GM13977 (cell line): ENCODE measurements at regions not wholly inside any gene's neighbourhood (a gene's known extent, or its start where the extent isn't known, plus 50 kb on each side); places are given as distances from the start of the nearest gene placed in this dataset.
A peak's percentile ranks its signal among the peaks of the same experiment; 100 is the strongest.

Source experiments
- DNase-seq: peaks from one replicate; pipeline ENCODE4 v3.0.0; 2012; ENCODE audit warnings: low spot score
- in situ Hi-C: fragments of 300-500 bp; cut with MboI; formaldehyde crosslinking; loops from one replicate; pipeline ENCODE4 v1.12.0; 2022; ENCODE audit warnings: low sequenced_read_pairs, low pct_unique_long_range_greater_than_20kb, mixed read lengths, inconsistent platforms; ENCODE audit not compliant: unreplicated experiment
- TF ChIP-seq, protein P1 (sequence below): IDR thresholded peaks from 2 replicates; pipeline ENCODE4 v1.5.1; 2012; ENCODE audit warnings: mild to moderate bottlenecking, control low read depth; ENCODE audit not compliant: insufficient read depth; ENCODE audit errors: extremely low read depth, missing control alignments

DNA sequence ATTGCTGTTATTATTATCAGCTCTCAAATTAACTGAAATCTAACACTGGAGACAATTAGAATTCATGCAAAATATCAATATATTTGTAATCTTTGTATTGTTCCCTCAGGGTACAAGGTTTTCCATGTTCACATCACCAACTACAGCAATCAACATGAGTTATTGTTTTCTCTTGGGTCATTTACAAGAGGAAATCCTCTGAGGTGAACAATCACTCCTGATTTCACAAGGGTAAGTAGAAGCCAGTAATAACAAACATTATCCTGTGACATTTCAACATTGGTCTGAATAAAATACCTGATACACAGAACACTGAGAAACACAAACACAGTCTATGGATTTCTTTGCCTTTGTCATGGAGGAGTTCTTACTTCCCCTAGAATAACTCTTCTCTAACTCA is 174.0 kb downstream of the SUCNR1 start:
- in situ Hi-C loops = no loop called here
- no peak for DNase-seq

DNA sequence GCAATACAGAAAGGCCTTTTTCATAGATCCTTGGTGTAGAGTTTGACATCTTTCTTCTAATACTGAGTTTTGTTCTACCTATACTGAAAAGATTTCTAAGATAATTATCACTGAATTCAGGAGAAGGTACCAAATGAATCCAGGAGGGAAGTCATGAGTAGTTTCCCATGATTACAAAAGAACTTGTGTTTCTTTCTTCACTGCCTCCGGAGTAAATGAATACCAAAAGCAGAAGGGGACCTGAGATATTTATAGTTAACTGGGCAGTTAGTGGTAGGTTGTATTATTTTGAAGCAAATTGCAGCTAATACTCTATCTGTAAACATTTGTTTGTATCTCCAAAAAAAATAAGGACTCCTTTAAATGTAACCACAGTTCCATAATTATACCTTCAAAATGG is 175.4 kb downstream of the SUCNR1 start:
- in situ Hi-C loops = no loop called here
- TF ChIP-seq, protein P1, sequence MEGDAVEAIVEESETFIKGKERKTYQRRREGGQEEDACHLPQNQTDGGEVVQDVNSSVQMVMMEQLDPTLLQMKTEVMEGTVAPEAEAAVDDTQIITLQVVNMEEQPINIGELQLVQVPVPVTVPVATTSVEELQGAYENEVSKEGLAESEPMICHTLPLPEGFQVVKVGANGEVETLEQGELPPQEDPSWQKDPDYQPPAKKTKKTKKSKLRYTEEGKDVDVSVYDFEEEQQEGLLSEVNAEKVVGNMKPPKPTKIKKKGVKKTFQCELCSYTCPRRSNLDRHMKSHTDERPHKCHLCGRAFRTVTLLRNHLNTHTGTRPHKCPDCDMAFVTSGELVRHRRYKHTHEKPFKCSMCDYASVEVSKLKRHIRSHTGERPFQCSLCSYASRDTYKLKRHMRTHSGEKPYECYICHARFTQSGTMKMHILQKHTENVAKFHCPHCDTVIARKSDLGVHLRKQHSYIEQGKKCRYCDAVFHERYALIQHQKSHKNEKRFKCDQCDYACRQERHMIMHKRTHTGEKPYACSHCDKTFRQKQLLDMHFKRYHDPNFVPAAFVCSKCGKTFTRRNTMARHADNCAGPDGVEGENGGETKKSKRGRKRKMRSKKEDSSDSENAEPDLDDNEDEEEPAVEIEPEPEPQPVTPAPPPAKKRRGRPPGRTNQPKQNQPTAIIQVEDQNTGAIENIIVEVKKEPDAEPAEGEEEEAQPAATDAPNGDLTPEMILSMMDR = no peak
- no peak for DNase-seq

More for the DNA sequence above, 174.0 kb downstream of the SUCNR1 start:
- TF ChIP-seq, protein P1 = no peak

- in situ Hi-C loops = no loop called here
- TF ChIP-seq, protein P1 = no peak
These were observed 177.5 kb downstream of the SUCNR1 start for GRCh38 chr3:152050903-152051302.

DNA sequence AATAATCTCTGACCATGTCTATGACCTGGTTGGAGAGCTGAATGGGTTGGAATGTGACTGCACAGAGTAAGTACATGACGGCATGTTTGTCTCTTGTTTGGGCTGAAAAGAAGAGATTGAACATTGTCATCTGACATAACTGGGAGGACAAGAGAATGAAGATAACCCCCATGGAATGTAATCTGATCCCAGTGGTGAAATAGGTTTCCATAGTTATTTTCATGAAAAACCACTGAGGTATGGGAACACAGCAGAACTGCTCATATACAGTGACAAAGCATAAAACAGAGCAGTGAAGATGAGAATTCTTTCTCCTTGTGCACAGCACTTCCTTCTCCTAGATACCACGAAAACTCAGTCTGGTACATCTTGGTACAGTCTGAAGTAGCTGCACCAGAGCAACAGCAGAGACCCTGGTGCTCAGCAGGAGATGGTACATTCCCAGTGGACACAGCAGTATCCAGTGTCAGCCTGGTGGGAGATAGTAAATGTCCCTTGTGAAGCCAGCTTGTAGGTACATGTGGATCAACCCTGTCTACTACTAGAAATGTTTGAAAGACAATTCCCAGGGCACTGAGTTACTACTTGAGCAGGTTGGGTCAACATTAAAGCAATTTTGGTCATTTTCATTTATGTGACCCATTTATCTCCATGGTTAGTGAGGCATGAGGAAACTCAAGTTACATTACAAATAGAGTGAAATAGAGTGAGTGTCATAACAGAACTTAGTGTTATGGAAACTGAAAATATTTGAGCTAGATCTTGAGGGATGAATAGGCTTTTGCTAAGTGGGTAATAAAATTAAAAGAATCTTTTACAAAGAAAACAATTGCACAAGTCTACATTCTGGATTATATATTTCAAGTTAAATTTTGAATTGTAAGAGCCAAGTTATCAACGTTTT is 178.3 kb downstream of the SUCNR1 start:
- DNase-seq = peak; percentile 21
- in situ Hi-C loops = no loop called here
- TF ChIP-seq, protein P1 = no peak

More at GRCh38 chr3:152050903-152051302, 177.5 kb downstream of the SUCNR1 start:
- DNase-seq = no peak

- TF ChIP-seq, protein P1 = no peak
- in situ Hi-C loops = no loop called here
- DNase-seq = no peak
These were observed 180.4 kb downstream of the SUCNR1 start for GRCh38 chr3:152053866-152054265.

DNA sequence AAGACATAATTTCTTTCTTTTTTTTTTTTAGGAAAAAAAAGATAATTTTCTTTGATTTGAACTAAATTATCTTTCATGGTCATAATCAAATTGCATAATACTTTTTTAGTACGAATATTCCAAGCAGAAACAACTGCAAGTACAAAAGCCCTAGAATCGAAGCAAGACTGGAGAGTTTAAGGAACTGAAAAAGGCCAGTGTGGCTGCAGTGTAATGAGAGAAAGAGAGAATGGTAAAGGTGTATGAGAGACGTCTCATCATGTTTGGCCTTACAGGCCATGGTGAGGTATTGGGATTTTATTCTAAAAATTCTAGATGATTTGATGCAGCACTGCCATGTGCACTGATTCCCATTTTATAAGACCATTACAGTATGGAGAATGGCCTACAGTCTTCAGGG is 180.9 kb downstream of the SUCNR1 start:
- DNase-seq = no peak
- TF ChIP-seq, protein P1 = no peak
- in situ Hi-C loops = no loop called here
